CD4-positive, alpha-beta T cell treated with Interleukin-4 for 4 hours (primary cell): ENCODE measurements at regions not wholly inside any gene's neighbourhood (a gene's known extent, or its start where the extent isn't known, plus 50 kb on each side); places are given as distances from the start of the nearest gene placed in this dataset.

Experiments used
- DNase-seq: peaks from one replicate; pipeline ENCODE4 v3.0.0-alpha.2; 2020

DNA sequence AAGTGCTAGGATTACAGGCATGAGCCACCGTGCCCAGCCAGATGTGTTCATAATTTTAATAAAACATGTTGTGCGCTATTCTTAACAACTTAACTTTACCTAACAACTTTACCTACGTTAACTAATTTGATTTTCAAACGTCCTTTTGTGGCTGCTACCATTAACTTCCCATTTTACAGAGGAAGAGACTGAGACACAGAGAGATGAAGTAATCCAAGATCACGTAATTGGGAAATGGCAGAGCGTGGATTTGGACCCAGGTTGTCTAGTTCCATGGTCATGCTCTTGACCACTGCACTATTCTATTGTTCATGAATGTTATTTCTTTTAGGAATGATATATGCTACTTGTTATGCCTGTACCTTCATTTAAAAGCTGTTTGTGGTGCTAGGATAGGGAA lies 80.3 kb upstream of the MTPN start:
- DNase-seq: no peak

DNA sequence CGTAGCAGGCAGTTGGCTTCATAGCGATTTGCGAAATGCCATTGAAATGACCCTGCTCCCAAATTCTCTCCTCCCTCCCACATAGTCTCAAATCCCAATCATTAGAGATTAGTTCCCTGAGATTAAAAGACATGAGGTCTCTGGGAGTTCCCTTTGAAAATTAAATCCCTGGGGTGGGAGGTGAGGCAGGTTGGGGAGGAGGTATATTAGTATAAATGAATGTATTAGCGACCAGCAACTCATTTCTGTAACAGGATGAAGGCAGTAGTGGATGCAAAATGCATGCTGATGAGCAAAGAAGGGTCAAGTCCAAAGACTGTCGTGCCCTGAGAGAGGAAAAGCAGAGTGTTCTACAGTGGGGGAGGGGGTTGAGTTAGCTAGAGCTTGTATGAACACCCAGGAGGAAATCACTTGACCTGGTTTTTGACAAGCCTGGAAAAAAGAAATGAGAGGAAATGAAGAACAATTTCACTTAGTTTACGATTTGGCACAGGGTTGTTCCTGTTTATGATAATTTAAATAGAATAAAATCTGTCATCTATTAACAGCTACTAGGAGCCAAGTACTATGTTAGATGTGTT lies 79.6 kb upstream of the MTPN start:
- no peak for DNase-seq

DNA sequence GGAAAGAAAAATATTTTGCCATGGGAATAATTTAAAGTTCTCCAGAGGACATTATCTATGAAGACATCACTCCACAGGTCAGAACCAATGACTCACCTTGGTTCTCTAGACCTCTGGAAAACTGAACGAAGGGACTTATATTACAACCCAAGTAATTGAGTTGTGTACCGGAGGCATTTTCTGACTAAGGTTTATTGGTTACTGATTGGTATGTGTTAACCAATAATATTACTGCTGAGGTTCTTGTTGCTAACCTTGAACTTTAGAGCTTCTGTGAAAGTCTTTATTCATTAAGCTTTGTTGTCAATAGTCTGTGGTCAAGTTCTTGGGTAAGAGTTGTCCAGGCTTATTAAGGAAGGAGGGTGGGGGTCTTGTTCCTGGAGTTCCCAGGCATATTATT lies 78.1 kb upstream of the MTPN start:
- DNase-seq: no peak

DNA sequence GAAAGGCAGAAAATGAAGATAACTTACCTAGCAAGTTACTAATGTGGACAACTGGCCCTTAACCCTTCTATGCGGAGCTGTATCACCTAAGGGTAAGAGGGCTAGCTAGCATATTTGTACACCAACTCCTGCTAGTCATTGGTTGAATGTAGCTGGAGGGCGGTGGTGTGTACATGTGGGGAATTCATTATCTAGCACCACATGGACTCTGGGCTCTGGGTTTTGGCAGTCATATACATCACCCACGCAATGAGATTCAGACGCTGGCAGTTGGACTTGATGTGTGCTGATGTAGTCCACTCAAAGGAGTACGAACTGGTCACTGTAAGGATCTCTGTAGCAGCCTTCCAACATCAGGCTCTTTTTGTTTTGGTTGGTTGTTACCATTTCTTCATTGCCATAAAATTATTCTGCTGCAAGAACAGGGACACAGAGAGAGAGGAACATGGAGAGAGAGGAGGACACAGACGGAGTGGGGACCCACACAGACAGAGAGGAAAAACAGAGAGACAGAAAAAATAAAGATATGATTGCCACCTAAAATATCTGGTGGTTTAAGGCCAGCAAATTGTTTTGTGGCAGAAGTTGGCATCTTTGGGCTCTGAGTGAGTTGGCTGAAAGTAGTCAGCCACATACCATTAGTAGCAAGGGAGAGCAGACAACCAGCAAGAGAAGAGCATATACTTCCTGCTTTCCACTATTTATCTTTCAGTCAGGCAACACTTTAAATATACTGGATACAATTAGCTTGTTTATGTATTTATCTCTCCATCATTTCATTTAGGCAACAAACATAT lies 76.7 kb upstream of the MTPN start:
- no peak for DNase-seq

DNA sequence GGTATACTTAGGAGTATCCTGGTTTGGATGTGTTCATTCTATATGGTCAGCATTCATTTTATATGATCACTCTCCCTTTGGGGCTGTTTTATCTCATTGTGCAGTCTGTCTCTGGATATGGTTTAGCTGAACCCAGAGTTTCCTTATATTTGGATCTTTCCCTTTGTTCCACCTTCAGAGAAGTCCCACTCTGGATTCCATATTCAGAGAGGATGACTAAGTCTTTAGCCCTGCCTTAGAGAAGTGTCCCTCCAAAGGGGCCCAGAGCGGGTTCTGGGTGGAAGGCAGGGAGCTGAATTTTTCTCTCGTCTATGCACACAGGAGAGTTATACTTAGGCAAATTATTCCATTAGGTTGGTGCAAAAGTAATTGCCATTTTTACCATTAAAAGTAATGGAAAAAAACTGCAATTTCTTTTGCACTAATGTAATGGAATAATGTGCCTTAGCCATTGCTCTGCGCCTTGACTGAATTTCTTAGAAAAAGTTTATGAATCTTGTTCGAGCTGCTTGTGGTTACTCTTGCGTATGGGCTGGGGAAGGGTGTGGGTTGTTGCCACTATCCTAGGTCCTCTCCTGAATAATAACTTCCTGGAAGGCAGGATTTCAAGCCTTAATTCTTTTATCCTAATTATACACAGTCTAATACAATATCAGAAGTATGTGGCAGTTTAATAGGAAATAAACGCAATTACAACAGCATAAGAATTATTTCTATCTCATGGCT lies 74.2 kb upstream of the MTPN start:
- no peak for DNase-seq

DNA sequence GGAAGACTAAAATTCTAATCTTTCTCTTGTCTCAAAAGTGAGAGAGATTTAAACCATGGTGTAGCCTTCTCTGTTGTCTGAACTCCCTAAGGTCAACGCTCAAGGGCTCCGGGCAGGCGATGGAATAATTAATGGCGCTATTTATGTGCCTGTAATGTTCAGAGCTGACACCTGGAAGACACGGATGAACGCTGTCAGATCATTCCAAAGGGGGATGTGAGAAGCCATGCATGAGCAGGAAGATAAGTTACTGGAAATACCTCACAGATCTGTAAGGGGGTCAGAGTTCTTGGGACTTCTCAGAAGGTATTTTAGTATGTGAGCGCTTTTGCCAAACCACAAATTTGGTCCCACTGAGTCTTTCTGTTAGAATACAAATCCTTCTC lies 73.3 kb upstream of the MTPN start:
- no peak for DNase-seq

DNA sequence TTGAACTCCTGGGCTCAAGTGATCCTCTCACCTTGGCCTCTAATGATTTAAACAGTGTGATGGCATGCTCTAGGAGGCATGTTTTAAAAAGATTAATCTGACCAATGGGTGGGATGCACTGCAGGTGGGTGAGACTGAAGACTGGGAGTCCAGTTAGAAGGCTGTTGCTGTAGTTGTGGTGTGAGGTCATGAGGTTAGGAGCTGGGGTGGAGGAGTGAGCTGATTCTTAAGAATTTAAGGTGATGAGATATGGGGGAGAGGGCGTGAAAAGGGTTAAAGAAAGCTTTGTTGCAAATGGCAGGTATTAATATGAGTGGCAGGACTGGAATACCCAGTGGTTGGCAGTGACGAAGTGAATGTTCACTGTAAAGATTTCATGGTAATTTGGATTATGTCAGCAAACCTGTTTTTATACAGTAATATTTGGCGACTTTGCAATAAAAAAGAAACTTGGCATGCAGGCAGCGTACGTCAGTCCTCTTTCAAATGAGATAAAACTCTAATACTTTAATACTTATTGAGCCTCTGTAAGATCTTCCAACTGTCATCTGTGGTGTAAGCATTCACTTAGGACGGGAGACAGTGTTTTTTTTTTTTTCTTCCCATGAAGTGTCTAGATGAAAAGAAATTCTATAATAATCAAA lies 72.8 kb upstream of the MTPN start:
- DNase-seq: no peak

DNA sequence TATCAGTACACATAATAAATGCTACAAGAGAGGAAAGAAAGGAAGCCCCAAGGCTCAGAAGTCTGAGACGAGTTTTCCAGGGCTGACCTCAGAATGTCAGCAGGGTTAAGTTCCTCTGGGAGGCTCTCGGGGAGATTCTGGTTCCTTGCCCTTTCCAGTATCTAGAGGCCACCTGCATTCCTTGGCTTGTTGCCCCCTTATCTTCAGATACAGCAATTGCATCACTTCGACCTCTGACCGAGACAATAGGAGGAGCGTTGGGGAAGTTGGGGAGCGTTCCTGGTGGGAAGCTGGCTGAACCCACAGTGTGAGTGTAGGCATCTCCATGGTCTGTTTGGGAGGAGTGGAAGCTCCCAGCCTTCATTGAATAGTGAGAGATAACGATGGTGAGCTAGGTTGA lies 72.0 kb upstream of the MTPN start:
- DNase-seq: no peak

DNA sequence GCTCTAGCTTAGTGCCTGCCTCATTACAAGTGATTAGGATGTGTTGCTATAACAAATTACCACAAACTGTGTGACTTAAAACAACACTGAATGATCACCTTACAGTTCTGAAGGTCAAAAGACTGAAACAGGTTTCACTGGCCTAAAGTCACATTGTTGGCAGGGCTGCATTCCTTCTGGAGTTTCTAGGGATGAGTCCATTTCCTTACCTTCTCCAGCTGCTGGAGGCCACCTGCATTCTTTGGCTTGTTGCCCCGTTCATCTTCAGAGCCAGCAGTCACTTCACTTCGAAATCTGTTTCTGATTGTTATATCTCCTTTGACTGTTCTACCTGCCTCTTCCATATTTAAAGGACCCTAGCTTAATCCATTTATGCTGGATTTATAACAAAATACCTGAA lies 69.4 kb upstream of the MTPN start:
- no peak for DNase-seq

DNA sequence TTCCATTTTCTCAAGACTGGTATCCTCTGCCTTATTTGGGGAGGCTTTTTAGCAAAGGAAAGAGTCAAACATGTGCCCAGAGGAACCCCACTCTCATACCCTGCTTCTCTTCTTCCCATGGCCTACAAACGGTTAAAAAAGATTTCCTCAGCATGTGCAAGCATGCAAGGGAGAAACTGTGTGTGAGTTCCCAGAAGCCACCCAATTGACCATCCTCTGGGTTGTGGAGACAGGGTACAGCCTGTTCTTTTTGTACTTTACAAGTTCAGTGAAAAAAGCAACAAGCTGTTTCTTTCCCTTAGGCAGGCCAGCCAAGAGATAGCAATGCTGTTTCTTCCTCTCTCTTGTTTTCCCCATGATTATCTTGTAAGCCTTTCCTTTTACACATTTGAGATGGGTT lies 68.8 kb upstream of the MTPN start:
- no peak for DNase-seq

DNA sequence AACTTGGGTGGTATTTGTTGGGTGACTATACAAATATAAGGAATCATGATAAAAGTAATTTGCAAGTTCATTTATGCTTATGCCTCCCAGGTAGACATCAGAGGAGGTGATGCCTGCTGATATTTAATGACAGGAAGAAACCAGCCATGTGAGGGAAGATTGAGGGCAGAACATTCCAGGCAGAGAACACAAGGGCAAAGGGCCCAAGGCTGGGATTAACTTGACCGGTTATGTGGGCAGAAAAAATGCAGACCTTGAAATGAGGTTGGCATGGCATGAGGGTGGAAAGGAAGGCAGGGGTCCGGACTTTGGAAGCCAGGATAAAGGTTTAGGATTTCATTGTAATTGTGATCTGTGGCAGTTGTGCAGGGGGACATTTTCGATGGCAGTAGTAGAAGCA lies 68.0 kb upstream of the MTPN start:
- DNase-seq: no peak

DNA sequence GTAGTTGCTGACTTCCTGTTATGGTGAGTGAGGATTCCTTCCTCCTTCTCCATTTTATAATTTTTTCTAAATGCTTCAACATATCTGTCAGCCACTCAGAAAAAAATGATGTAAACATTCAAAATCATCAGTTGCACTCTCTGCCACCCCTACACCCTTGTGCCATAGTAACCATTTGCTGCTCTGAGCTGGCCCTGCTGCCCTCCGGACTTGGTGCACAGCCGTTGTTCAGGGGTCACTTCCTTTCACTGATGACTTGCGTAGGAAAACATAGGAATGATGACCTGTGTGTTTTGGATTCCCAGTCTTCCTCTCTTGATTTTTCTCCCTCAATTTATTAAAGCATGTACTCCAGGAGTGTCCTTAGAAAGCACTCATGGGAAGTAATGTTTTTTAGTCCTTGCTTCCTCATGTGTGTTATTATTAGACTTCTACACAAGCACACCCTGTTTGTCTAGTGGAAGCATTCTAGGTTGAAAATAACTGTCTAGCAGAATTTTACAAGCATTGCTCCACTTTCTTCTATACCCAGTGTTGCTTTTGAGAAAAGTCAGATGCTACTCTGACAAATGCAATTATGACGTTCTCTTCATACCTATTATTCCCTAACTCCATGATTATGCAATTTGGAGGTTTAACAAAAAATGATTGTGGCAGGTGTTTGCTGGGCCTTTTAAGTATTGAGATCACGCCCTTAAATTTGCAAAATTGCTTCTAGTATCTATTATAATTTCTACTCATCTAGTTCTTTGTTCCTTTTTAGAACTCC lies 62.6 kb upstream of the MTPN start:
- no peak for DNase-seq

DNA sequence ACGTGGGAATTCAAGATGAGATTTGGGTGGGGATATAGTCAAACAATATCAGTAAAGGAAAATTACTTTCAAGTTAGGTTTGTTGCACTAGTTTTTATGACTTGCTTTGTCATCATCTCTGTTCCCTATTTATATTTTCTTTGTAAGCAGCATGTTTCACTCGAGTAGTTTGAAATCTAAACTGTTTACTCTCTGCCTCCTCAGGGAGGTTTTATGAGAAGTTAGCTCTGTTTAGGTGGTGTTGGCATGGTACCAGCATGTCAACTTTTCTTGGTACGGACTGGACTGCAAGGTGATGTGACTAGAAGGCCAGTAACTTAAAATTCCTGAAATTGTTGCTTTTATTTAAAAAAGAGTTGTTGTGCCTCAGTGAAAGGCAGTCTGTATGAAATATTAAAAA lies 59.2 kb upstream of the MTPN start:
- DNase-seq: no peak

DNA sequence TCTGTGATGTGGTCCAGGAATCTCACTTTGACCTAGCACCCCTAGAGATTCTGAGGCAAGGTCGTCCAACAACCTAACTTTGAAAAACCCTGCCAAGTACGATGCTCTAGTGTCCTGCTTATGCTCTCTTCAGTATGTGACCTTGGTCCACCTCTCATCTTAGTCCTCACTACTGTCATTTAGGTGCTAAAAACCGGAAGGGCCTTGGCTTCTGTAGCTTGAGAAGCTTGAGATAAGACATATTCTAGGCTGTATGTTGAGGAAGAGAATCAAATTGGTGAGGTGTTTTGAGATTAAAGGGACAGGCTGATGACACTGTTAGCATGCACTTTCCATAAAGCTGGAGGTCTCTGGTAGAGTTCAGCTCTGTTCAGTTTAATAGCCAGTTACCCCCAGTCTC lies 57.0 kb upstream of the MTPN start:
- no peak for DNase-seq

DNA sequence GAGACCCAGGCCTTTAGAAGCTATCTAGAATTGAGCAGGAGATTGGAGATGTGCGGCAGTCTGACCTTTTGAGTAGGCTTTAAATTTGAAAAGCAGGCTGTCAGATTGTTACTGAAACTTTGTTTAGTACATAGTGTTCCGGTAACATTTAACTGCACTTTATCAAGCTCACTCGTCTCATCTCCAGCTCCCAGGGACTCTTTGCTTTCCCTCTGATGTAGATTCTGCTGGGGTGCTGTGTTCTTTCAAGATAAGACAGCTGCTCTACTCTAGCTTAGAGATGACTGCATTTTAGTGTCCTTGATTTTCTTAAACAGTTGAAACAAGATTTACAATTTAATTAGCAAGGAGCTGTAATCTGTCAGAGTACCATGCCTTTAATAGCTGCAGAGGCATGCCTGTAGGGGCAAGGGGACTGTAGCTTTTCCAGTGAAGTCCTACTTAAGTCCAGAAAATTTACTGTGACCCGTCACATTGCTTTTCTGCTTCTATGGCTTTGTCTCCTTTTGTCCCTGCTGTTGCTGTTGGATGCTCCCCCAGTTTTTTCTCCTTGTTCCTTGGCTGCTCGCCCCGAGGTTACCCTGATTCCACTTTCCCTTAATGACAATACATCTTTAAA lies 56.4 kb upstream of the MTPN start:
- DNase-seq: no peak

DNA sequence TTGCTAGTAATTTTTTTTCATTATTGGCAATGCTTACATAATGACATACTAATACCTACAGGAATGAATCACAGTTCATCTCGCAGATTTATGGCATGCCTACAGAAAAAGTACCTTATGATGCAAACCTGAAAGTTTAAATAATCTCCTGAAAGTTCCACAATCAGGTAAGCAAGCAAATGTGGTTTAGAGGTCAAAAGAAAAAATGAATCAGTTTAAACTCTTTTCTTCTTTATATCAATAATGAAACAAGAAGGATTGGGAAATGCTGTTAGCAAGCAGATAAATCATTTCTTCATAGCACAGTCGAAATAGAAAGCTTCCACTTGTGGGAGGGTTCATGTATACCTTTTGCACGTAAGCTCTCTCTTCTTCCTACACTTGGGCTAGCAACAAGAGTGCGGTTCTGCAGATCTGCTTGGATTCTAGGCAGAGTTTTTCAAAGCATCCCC lies 53.7 kb upstream of the MTPN start:
- DNase-seq: no peak

DNA sequence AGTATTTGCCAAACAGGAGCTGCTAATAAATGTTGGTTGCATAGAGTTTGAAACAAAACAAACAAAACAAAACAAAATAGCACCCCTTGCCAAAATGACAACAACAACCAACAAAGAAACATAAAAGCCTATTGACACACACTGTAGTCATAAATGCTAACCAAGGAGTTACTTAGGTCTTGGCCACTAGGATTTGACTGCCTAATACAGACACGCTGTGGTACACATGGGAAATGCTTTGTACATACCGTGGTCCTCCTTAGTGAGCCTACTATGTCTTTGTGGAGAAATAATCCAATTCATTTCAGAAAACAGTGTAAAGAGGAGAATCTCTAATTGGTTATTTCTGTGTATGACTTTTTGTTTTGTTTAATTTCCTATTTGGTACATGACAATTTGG lies 53.2 kb upstream of the MTPN start:
- DNase-seq: no peak

DNA sequence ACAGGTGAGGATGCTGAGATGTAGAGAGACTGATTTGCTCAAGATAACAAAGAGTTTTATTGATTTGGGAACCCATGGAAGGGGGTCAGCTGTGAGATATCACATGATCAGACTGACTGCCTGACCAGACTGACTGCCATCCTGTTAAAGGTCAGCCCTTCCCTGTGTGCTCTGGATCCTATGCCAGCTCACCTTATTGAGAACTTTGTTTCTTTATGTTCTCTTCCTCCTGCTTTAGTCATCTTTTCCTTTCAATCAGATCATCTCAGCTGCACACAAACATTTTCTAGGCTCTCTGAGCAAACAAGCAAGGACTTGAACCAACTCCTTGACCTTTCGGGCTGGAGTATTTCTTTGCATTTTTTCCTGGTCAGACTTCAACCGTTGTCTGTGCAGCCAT lies 50.0 kb upstream of the MTPN start:
- DNase-seq: no peak
